SK-N-SH (cell line): ENCODE measurements at regions not wholly inside any gene's neighbourhood (a gene's known extent, or its start where the extent isn't known, plus 50 kb on each side); places are given as distances from the start of the nearest gene placed in this dataset.

Experiments
- ELF1 ChIP-seq: IDR thresholded peaks from 2 replicates; pipeline ENCODE4 v1.4.0; 2012
- EZH2phosphoT487 ChIP-seq: fragments of 200-600 bp; sonication (generic); IDR thresholded peaks from 2 replicates; pipeline ENCODE4 v1.6.1; 2017; ENCODE audit warnings: low read depth, mixed run types, mild to moderate bottlenecking, antibody characterized with exemption, moderate library complexity, borderline replicate concordance
- FOSL2 ChIP-seq: IDR thresholded peaks from 2 replicates; pipeline ENCODE4 v1.4.0; 2012; ENCODE audit warnings: low read depth, mild to moderate bottlenecking, moderate library complexity, borderline replicate concordance
- NRF1 ChIP-seq: IDR thresholded peaks from 2 replicates; pipeline ENCODE4 v1.6.1; 2012; ENCODE audit warnings: low read depth, mild to moderate bottlenecking, low read length
- TAF1 ChIP-seq: IDR thresholded peaks from 2 replicates; pipeline ENCODE4 v1.6.1; 2012; ENCODE audit warnings: low read depth, mild to moderate bottlenecking, low read length, moderate library complexity, borderline replicate concordance
- TCF12 ChIP-seq: IDR thresholded peaks from 2 replicates; pipeline ENCODE4 v1.4.0; 2012
- TF ChIP-seq, protein P1 (sequence below): fragments of 200-600 bp; sonication (generic); IDR thresholded peaks from 2 replicates; pipeline ENCODE4 v1.6.1; 2017; ENCODE audit warnings: antibody characterized with exemption, mild to moderate bottlenecking, moderate library complexity
- TF ChIP-seq, protein P2 (sequence below): IDR thresholded peaks from 2 replicates; pipeline ENCODE4 v1.4.0; 2012; ENCODE audit warnings: low read depth, borderline replicate concordance
- TF ChIP-seq, protein P3 (sequence below): IDR thresholded peaks from 2 replicates; pipeline ENCODE4 v1.6.1; 2012; ENCODE audit warnings: mild to moderate bottlenecking, low read depth, low read length, moderate library complexity

DNA sequence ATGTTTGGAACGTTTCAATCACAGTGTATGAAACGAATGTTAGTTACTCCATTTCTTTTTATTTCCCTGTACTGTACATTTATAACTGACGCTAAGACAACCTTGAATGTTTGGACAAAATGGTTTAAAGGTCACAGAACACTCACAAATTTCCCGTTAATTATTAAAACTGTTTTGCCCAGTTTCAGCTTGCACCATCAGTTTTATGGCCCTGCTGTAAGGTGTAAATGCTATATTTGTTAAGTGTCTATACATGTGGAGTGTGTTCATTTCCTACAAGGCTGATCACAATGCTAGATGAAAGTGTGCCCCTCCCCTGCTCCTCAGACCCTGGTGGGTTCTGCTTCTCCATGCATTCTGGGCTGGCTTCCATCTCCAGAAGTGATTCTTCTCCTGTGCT, 57.9 kb upstream of the ETS2 start:
- TF ChIP-seq, protein P1, sequence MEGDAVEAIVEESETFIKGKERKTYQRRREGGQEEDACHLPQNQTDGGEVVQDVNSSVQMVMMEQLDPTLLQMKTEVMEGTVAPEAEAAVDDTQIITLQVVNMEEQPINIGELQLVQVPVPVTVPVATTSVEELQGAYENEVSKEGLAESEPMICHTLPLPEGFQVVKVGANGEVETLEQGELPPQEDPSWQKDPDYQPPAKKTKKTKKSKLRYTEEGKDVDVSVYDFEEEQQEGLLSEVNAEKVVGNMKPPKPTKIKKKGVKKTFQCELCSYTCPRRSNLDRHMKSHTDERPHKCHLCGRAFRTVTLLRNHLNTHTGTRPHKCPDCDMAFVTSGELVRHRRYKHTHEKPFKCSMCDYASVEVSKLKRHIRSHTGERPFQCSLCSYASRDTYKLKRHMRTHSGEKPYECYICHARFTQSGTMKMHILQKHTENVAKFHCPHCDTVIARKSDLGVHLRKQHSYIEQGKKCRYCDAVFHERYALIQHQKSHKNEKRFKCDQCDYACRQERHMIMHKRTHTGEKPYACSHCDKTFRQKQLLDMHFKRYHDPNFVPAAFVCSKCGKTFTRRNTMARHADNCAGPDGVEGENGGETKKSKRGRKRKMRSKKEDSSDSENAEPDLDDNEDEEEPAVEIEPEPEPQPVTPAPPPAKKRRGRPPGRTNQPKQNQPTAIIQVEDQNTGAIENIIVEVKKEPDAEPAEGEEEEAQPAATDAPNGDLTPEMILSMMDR, result no peak
- TF ChIP-seq, protein P2, sequence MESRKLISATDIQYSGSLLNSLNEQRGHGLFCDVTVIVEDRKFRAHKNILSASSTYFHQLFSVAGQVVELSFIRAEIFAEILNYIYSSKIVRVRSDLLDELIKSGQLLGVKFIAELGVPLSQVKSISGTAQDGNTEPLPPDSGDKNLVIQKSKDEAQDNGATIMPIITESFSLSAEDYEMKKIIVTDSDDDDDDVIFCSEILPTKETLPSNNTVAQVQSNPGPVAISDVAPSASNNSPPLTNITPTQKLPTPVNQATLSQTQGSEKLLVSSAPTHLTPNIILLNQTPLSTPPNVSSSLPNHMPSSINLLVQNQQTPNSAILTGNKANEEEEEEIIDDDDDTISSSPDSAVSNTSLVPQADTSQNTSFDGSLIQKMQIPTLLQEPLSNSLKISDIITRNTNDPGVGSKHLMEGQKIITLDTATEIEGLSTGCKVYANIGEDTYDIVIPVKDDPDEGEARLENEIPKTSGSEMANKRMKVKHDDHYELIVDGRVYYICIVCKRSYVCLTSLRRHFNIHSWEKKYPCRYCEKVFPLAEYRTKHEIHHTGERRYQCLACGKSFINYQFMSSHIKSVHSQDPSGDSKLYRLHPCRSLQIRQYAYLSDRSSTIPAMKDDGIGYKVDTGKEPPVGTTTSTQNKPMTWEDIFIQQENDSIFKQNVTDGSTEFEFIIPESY, result no peak
- TF ChIP-seq ELF1, result no peak
- TF ChIP-seq NRF1, result no peak
- TF ChIP-seq EZH2phosphoT487, result no peak
- TF ChIP-seq, protein P3, sequence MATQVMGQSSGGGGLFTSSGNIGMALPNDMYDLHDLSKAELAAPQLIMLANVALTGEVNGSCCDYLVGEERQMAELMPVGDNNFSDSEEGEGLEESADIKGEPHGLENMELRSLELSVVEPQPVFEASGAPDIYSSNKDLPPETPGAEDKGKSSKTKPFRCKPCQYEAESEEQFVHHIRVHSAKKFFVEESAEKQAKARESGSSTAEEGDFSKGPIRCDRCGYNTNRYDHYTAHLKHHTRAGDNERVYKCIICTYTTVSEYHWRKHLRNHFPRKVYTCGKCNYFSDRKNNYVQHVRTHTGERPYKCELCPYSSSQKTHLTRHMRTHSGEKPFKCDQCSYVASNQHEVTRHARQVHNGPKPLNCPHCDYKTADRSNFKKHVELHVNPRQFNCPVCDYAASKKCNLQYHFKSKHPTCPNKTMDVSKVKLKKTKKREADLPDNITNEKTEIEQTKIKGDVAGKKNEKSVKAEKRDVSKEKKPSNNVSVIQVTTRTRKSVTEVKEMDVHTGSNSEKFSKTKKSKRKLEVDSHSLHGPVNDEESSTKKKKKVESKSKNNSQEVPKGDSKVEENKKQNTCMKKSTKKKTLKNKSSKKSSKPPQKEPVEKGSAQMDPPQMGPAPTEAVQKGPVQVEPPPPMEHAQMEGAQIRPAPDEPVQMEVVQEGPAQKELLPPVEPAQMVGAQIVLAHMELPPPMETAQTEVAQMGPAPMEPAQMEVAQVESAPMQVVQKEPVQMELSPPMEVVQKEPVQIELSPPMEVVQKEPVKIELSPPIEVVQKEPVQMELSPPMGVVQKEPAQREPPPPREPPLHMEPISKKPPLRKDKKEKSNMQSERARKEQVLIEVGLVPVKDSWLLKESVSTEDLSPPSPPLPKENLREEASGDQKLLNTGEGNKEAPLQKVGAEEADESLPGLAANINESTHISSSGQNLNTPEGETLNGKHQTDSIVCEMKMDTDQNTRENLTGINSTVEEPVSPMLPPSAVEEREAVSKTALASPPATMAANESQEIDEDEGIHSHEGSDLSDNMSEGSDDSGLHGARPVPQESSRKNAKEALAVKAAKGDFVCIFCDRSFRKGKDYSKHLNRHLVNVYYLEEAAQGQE, result no peak
- no peak for TF ChIP-seq TCF12
- no peak for TF ChIP-seq TAF1
- TF ChIP-seq FOSL2, result no peak
